ENCODE measurements at regions not wholly inside any gene's neighbourhood (a gene's known extent, or its start where the extent isn't known, plus 50 kb on each side); places are given as distances from the start of the nearest gene placed in this dataset.

DNA sequence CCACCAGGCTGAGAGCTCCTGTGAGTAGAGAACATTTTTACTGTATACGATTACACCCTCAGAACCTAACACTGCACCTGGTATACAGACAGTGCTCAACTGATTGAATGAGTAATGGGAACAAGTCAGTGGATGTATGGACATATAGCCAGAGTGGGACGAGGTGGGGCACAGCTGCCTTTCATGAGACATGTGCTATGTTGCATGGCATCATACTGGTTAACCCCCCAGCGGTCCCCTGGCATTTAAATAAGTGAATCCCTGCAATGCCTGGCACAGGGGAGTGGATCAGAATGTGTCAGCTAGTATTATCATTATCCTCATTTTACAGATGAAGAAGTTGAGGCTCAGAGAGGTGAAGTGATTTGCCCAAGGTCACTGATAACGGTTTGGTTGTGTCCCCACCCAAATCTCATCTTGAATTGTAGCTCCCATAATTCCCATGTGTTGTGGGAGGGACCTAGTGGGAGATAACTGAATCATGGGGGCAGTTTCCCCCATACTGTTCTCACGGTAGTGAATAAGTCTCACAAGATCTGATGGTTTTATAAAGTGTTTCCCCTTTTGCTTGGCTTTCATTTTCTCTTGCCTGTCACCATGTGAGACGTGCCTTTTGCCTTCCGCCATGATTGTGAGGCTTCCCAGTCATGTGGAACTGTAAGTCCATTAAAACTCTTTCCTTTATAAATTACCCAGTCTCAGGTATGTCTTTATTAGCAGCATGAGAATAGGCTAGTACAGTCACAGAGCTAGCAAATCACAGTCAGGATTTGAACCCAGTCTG, 56.0 kb upstream of the ATP2B2 start:
- H3K79me2 ChIP-seq (ENCODE audit: insufficient read depth, low read length), result no peaks in the 10 kb centered on the region
- H3F3A ChIP-seq (ENCODE audit: insufficient read depth), result no peaks in the 10 kb centered on the region
- H3K9me2 ChIP-seq (replicated peaks; ENCODE audit: insufficient read depth, low read length), result no peaks in the 10 kb centered on the region
- H3K4me3 ChIP-seq (ENCODE audit: insufficient read depth, low read length, poor library complexity, severe bottlenecking), result no peak overlapping the region
- no peaks in the 10 kb centered on the region for H3K27me3 ChIP-seq (ENCODE audit: low read length)
- H2AFZ ChIP-seq (ENCODE audit: low read depth, low read length, severe bottlenecking), result no peak overlapping the region
- H3K9me3 ChIP-seq (ENCODE audit: insufficient read depth, low read length), result no peaks in the 10 kb centered on the region
- H3K9ac ChIP-seq (ENCODE audit: low read length), result no peak overlapping the region
- TF ChIP-seq EZH2phosphoT487 (conservative IDR thresholded peaks at IDR 0.05; ENCODE audit: low read length), result no peak
- TF ChIP-seq, protein P1, sequence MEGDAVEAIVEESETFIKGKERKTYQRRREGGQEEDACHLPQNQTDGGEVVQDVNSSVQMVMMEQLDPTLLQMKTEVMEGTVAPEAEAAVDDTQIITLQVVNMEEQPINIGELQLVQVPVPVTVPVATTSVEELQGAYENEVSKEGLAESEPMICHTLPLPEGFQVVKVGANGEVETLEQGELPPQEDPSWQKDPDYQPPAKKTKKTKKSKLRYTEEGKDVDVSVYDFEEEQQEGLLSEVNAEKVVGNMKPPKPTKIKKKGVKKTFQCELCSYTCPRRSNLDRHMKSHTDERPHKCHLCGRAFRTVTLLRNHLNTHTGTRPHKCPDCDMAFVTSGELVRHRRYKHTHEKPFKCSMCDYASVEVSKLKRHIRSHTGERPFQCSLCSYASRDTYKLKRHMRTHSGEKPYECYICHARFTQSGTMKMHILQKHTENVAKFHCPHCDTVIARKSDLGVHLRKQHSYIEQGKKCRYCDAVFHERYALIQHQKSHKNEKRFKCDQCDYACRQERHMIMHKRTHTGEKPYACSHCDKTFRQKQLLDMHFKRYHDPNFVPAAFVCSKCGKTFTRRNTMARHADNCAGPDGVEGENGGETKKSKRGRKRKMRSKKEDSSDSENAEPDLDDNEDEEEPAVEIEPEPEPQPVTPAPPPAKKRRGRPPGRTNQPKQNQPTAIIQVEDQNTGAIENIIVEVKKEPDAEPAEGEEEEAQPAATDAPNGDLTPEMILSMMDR (IDR thresholded peaks at IDR 0.05; ENCODE audit: insufficient read depth, low read length, poor library complexity, severe bottlenecking), result no peak
- H3K36me3 ChIP-seq (ENCODE audit: low read length), result no peaks in the 10 kb centered on the region
- H3K27ac ChIP-seq (ENCODE audit: low read depth, low read length), result no peak overlapping the region
- no peaks in the 10 kb centered on the region for H4K20me1 ChIP-seq (ENCODE audit: low read depth, low read length)
- no peak overlapping the region for H3K4me2 ChIP-seq (ENCODE audit: low read depth, low read length, poor library complexity, severe bottlenecking)

DNA sequence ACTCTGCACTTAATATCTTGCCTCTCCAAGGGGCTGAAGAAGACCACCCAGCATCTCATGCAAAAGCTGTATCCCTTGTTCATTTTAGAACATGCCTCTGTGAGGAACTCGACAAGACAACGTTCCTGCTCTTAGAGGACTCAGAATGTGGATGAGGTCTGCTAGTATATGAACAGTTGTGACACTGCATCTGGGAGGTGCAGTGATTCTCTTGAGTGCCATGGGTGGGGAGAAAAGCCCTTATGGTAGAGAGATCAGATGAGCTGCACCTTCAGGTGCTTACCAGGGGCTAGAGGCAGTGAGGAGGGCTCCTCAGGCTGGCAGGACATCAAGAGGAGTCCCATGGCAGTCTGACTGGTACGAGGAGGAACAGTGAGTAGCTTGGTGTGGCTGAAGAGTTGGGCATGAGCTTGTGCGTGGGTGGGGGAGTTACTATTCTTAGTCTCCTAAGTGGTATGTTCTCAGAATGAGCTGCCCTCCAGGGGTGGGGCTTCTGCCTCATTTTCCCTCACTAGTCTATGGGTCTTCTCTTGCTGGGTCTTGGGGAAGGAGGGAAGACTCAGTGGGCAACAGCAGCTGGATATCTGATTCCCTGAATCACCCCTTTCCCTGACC, 56.7 kb upstream of the ATP2B2 start:
- H3F3A ChIP-seq (ENCODE audit: insufficient read depth), result no peaks in the 10 kb centered on the region
- no peaks in the 10 kb centered on the region for H3K27me3 ChIP-seq (ENCODE audit: low read length)
- H3K4me3 ChIP-seq (ENCODE audit: insufficient read depth, low read length, poor library complexity, severe bottlenecking), result no peak overlapping the region
- H3K4me2 ChIP-seq (ENCODE audit: low read depth, low read length, poor library complexity, severe bottlenecking), result no peak overlapping the region
- H3K9ac ChIP-seq (ENCODE audit: low read length), result no peak overlapping the region
- H4K20me1 ChIP-seq (ENCODE audit: low read depth, low read length), result no peaks in the 10 kb centered on the region
- H3K27ac ChIP-seq (ENCODE audit: low read depth, low read length), result no peak overlapping the region
- no peak overlapping the region for H2AFZ ChIP-seq (ENCODE audit: low read depth, low read length, severe bottlenecking)
- H3K9me2 ChIP-seq (replicated peaks; ENCODE audit: insufficient read depth, low read length), result no peaks in the 10 kb centered on the region
- H3K36me3 ChIP-seq (ENCODE audit: low read length), result no peaks in the 10 kb centered on the region
- TF ChIP-seq, protein P1 (IDR thresholded peaks at IDR 0.05; ENCODE audit: insufficient read depth, low read length, poor library complexity, severe bottlenecking), result no peak
- no peak for TF ChIP-seq EZH2phosphoT487 (conservative IDR thresholded peaks at IDR 0.05; ENCODE audit: low read length)
- H3K9me3 ChIP-seq (ENCODE audit: insufficient read depth, low read length), result no peaks in the 10 kb centered on the region
- H3K79me2 ChIP-seq (ENCODE audit: insufficient read depth, low read length), result no peaks in the 10 kb centered on the region

DNA sequence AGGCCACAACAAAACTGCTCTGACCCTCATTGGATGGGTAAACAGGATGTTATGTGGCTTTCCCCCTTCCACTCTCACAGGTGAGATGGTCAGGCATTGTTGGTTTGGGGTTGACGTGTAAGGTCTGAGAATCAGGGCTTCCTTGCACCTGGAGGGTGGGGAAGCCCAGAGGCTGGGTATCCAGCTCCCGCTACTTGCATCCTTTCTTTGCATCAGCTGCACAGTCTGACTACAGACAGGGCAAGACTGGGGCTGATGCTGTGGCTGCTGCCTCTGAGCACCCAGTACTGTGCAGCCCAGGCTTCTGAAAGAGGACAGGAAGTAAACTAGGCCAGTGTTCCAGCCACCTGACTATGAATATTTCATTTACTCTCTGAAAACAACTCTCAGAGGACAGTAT, 58.0 kb upstream of the ATP2B2 start:
- no peaks in the 10 kb centered on the region for H3K9me2 ChIP-seq (replicated peaks; ENCODE audit: insufficient read depth, low read length)
- H3K36me3 ChIP-seq (ENCODE audit: low read length), result no peaks in the 10 kb centered on the region
- no peaks in the 10 kb centered on the region for H3K9me3 ChIP-seq (ENCODE audit: insufficient read depth, low read length)
- no peaks in the 10 kb centered on the region for H3F3A ChIP-seq (ENCODE audit: insufficient read depth)
- H3K4me3 ChIP-seq (ENCODE audit: insufficient read depth, low read length, poor library complexity, severe bottlenecking), result no peak overlapping the region
- H2AFZ ChIP-seq (ENCODE audit: low read depth, low read length, severe bottlenecking), result no peak overlapping the region
- no peak for TF ChIP-seq EZH2phosphoT487 (conservative IDR thresholded peaks at IDR 0.05; ENCODE audit: low read length)
- TF ChIP-seq, protein P1 (IDR thresholded peaks at IDR 0.05; ENCODE audit: insufficient read depth, low read length, poor library complexity, severe bottlenecking), result no peak
- H3K4me2 ChIP-seq (ENCODE audit: low read depth, low read length, poor library complexity, severe bottlenecking), result no peak overlapping the region
- H3K79me2 ChIP-seq (ENCODE audit: insufficient read depth, low read length), result no peaks in the 10 kb centered on the region
- no peak overlapping the region for H3K9ac ChIP-seq (ENCODE audit: low read length)
- H4K20me1 ChIP-seq (ENCODE audit: low read depth, low read length), result no peaks in the 10 kb centered on the region
- H3K27ac ChIP-seq (ENCODE audit: low read depth, low read length), result no peak overlapping the region
- no peaks in the 10 kb centered on the region for H3K27me3 ChIP-seq (ENCODE audit: low read length)

Data from SU-DHL-6 (cell line).